ENCODE measurements at regions not wholly inside any gene's neighbourhood (a gene's known extent, or its start where the extent isn't known, plus 50 kb on each side); places are given as distances from the start of the nearest gene placed in this dataset.
A peak's percentile ranks its signal among the peaks of the same experiment; 100 is the strongest.

- no peak for TF ChIP-seq CTCF (IDR thresholded peaks at IDR 0.05; ENCODE audit: control insufficient read depth, extremely low read depth, insufficient read depth)
- no peak for DNase-seq (ENCODE audit: low read depth)
- H3K4me3 ChIP-seq (ENCODE audit: low read depth, low read length) = no peak overlapping the region
These were observed 76.6 kb upstream of the PRDX6 start for GRCh38 chr1:173400387-173400995.

GRCh38 chr1:173403996-173404395 lies 73.1 kb upstream of the PRDX6 start:
- no peak for DNase-seq (ENCODE audit: low read depth)
- no peak for TF ChIP-seq CTCF (IDR thresholded peaks at IDR 0.05; ENCODE audit: control insufficient read depth, extremely low read depth, insufficient read depth)
- H3K4me3 ChIP-seq (ENCODE audit: low read depth, low read length) = no peak overlapping the region

GRCh38 chr1:173405281-173405680 lies 71.9 kb upstream of the PRDX6 start:
- no peak for TF ChIP-seq CTCF (IDR thresholded peaks at IDR 0.05; ENCODE audit: control insufficient read depth, extremely low read depth, insufficient read depth)
- no peak for DNase-seq (ENCODE audit: low read depth)
- H3K4me3 ChIP-seq (ENCODE audit: low read depth, low read length) = no peak overlapping the region

GRCh38 chr1:173405834-173406233 lies 71.3 kb upstream of the PRDX6 start:
- DNase-seq (ENCODE audit: low read depth) = no peak
- no peak overlapping the region for H3K4me3 ChIP-seq (ENCODE audit: low read depth, low read length)

GRCh38 chr1:173406783-173407230 lies 70.3 kb upstream of the PRDX6 start:
- DNase-seq (ENCODE audit: low read depth) = no peak
- TF ChIP-seq CTCF (IDR thresholded peaks at IDR 0.05; ENCODE audit: control insufficient read depth, extremely low read depth, insufficient read depth) = no peak
- no peak overlapping the region for H3K4me3 ChIP-seq (ENCODE audit: low read depth, low read length)

More at GRCh38 chr1:173405834-173406233, 71.3 kb upstream of the PRDX6 start:
- TF ChIP-seq CTCF (IDR thresholded peaks at IDR 0.05; ENCODE audit: control insufficient read depth, extremely low read depth, insufficient read depth) = no peak

GRCh38 chr1:173407846-173408245 lies 69.3 kb upstream of the PRDX6 start:
- H3K4me3 ChIP-seq (ENCODE audit: low read depth, low read length) = no peak overlapping the region
- TF ChIP-seq CTCF (IDR thresholded peaks at IDR 0.05; ENCODE audit: control insufficient read depth, extremely low read depth, insufficient read depth) = no peak
- no peak for DNase-seq (ENCODE audit: low read depth)

- TF ChIP-seq CTCF (IDR thresholded peaks at IDR 0.05; ENCODE audit: control insufficient read depth, extremely low read depth, insufficient read depth) = peak; percentile 30
- H3K4me3 ChIP-seq (ENCODE audit: low read depth, low read length) = no peak overlapping the region
- DNase-seq (ENCODE audit: low read depth) = no peak
These were observed 68.2 kb upstream of the PRDX6 start for GRCh38 chr1:173408886-173409285.

All from LNCaP clone FGC (cell line).